ENCODE measurements at regions not wholly inside any gene's neighbourhood (a gene's known extent, or its start where the extent isn't known, plus 50 kb on each side); places are given as distances from the start of the nearest gene placed in this dataset.
A peak's percentile ranks its signal among the peaks of the same experiment; 100 is the strongest.

DNA sequence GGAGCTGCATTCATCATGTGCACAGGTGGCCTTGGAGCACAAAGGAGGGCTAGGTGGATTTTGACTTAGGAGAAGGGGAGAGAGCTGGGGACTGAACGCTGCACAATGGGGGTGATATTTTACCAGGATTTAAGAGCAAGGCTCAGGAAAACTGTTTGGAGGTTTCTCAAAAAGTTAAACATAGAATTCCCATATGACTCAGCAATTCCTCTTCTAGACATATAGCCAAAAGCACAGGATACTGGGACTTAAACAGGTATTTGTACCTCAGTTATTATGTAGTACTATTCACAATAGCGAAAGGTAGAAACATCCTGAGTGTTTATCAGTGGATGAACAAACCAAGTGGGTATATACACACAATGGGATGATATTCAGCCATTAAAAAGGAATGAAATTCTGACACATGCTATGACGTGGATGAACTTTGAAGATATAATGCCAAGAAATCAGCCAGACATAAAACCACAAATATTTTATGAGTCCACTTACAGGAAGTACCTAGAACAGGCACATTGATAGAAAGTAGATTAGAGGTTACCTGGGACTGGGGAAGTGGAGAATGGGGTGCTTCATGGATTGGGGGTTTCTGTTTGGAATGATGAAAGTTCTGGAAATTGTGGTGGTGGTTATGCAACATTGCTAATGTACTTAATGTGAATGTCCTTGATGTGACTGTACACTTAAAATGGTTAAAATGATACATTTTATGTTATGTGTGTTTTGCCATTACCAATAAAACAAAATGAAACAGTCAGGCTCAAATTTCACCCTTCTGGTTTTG, 216.9 kb downstream of the HAUS1 start:
- no peak for DNase-seq (ENCODE audit: low read depth)

DNA sequence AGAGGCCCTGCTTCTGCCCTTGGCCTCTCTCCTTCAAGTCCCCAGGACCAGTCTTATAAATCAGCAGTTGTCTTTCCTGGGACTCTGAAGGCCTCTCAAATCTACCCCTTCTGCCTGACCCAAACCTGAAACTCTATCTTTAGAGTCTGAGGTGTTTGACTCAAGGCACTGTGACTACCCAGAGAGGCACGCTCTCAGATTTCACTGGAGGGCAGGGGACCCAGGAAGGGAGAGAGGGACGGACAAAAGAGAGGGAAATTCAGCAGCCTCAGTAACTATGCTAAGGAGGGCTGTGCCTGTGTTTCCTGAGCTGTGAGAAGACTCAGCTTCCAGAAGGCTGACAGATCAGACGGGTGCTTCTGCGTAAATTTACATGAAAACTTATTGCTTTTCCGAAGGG, 217.8 kb downstream of the HAUS1 start:
- no peak for DNase-seq (ENCODE audit: low read depth)

DNA sequence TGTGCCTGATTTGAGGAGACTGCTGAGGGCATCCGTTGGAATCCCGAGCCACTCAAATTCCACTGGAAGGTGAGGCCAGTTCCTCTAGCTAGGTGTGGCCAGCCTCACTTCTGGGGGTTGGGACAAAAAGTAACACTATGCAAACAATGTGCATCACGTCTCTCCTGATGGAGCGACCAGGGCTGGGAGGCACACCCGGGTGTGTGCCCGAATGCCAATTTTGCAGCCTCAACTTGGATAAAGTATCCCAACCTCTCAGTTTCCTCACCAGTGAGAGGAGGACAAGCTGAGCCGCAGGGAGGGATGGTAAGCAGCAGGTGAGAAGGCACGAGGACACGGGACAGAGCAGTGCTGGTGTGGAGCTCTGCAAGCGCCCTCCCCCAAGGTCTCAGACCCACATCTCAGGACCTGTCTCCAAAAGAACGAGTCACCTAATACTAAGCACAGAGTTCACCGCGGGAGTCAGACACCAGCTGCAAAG, 218.3 kb downstream of the HAUS1 start:
- DNase-seq (ENCODE audit: low read depth), result no peak

- no peak for DNase-seq (ENCODE audit: low read depth)
Observed at GRCh38 chr18:46322941-46323340, 218.8 kb downstream of the HAUS1 start.

GRCh38 chr18:46324087-46324955, 220.1 kb downstream of the HAUS1 start:
- peak; percentile 31 for DNase-seq (ENCODE audit: low read depth)

DNA sequence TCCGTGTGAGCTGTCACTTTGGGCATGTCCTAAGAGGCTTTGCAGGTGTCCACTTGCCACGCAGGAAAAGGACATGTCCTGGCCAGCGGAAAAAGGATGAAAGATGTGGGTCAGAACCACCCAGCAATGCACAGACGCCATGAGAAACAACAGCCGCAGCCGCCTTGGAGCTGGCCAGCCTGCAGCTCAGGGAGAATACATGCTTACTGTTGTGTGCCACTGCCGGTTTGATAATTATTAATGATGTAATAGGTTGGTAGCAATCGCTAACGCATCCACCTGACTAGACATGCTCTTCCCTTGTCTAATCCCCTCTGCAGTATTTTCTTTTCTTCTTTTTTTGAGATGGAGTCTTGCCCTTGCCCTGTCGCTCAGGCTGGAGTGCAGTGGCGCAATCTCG, 221.7 kb downstream of the HAUS1 start:
- no peak for DNase-seq (ENCODE audit: low read depth)

GRCh38 chr18:46329736-46330246, 225.6 kb downstream of the HAUS1 start:
- no peak for DNase-seq (ENCODE audit: low read depth)

DNA sequence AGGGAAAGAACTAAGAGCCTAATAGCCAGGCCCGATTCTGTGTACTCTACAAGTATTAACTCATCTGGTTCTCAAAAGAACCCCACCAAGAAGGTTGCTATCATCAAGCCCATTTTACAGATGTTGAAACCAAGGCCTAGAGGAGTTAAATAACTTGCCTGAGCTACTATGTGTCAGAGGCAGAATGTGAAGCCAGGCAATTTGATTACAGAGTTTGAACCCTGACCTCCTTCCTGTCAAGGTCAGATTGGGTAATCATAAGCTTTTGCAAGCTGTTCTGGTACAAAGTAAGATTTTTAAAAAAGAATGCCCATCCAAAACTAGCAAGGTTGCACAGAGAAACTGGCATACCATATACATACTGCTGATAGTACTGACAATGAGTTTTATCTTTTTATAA, 227.1 kb downstream of the HAUS1 start:
- no peak for DNase-seq (ENCODE audit: low read depth)

DNA sequence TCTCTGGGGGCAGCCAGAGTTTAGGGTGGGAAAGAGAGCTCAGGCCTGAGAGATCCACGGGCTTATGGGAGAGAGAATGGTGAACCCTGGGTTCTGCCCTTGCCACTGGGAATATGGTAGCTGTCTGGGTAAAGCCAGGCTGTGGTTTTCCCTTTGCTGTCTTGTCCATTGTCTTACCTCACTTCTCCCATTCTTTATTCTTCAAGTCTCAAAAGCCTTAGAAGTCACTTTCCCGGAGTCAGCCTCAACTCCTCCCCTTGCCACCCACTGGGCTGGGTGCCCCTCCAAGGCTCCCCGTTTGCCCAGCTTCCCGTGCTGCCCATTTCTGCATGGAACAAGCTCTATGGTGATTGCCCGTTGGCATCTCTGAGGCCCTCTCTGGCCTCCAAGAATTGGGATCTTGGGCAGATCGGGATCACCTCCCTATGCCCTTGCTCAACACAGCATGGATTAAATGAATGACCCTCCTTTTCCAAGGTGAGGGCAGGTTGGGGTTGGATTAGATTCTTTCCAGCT, 228.2 kb downstream of the HAUS1 start:
- no peak for DNase-seq (ENCODE audit: low read depth)

DNA sequence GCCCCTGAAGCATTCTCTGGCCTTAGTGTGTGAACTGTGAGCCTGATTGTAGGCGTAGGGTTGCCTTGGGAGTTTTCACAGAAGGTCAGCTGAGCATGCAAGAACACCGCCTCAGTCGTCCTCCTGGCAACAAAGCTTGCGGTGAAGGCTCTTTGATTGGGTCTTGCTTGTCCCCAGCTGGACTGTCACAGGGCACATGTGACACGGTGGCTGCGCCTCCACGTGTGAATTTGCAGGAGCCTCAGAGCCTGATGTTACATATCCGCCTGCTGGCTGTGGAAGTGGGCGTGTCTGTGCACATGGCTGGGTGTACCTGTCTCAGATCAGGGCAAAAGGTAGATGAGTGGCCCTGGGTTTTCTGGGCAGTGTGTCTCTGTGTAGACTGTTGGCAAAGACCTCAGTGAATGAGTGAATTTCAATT, 228.7 kb downstream of the HAUS1 start:
- DNase-seq (ENCODE audit: low read depth), result no peak

DNA sequence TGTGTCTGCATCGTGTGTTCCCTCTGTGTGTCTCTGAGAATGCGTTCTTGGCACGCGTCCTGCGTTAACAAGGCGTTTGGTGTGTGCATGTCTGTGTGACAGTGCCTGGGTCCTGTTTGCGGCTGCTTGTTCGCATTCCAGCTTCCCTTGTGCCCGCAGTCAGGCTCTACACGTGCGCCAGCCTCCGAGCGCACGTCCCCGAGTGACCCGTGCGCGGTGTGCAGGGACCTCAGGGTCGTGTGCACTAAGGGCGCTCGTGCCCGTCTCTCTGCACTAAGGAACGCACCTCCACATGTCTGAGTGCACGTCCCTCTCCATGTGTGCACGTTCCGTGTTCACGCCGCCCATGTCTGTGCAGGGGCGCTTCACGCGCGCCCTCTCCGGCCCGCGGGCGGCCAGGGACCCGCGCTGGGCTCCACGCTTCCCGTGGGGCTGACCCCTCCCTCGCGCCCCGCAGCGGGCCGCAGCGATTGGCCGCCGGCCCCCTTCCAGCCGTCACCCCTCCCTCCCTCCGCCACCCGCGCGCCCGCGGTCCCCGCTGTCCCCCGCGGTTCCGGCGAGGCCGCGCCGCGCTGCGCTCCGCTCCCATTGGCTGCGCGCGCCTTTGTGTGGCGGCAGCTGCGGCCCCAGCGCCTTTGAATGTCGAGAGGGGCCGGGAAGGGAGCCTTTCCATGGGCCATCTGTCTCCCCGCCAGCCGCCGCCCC, 229.4 kb downstream of the HAUS1 start:
- DNase-seq (ENCODE audit: low read depth), result no peak

GRCh38 chr18:46334868-46335281, 230.7 kb downstream of the HAUS1 start:
- no peak for DNase-seq (ENCODE audit: low read depth)

GRCh38 chr18:46335534-46336101, 231.4 kb downstream of the HAUS1 start:
- no peak for DNase-seq (ENCODE audit: low read depth)

- no peak for DNase-seq (ENCODE audit: low read depth)
Observed at GRCh38 chr18:46336278-46337111, 232.3 kb downstream of the HAUS1 start.

DNA sequence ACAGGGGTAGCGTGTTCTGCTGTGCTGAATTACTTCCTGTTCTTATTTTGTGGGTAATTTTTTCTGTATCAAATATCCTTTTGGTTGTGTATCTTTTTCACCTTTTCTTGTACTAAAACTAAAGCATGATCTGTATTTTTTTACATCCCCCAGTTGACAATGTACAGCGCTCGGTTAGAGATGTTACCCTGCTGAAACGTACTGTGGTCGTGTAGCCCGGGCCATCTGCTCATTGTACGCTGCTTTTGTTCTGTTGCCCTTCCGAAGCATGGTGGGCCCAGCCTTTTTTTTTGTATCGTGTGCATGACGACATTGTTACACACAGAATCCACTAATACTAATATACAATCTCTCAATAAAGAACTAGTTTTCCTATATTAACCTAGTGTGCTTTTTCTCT, 233.1 kb downstream of the HAUS1 start:
- no peak for DNase-seq (ENCODE audit: low read depth)

DNA sequence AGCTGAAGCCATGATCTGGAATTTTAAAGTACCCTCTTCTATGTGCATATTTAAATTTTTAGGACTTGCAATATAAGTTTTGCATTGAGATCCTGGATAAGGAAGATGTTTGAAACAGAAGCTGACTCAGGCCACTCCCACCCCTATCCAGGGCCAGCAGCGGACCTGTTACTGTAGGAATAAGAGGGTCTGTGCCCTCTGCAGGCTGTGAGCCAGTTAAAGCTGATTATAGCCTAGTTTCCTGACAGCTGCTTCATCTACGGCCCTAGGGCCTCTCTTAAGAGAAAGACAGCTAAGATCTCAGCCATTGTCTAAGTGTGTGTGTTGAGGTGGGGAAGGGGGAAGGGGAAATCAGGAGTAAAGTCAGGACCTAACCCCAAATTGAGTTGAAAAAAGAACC, 234.0 kb downstream of the HAUS1 start:
- no peak for DNase-seq (ENCODE audit: low read depth)

GRCh38 chr18:46338766-46339165, 234.6 kb downstream of the HAUS1 start:
- no peak for DNase-seq (ENCODE audit: low read depth)

DNA sequence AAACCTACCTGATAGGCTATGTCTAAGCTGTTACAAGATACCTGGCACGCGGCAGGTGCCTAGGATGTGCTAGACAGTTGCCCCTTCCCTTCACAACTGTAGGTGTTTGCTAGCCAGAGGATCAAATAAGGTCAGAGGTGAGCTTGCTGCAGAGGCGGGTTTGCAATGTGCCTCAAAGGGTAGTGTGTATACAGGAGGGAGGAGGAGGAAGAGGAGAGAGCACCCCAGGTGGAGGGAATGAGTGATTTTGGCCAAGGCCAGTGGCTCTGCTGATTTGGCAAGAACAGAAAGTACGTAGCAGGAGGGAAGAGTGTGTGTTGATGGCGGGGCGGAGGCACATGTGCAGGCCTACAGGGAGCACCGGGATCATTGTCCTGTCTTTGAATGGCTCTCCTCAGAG, 236.5 kb downstream of the HAUS1 start:
- no peak for DNase-seq (ENCODE audit: low read depth)

DNA sequence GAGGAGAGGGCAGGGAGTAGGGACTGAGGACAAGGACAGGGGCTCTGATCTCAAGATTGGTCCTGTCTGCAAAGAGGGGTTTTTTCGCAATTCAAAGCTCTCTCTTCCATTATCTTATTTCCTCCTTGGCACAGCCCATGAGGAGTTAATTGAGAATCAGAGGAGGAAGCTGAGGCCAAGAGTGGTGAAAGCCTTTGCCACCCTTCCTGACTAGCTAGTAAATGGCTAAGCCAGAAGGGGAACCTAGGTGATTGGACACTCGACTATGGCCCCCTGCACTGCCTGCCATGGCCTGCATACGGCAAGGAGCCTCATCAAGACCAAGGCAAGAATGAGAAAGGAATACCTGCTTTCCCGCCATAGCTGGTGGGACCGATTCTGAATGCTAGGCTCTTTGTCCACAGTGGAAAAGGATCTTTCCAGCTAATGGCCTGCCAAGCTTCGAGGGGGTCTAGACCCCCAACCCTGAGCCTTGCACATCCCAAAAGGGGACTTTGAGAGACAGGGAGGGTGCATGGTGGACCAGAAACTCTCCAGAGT, 237.9 kb downstream of the HAUS1 start:
- DNase-seq (ENCODE audit: low read depth), result no peak

GRCh38 chr18:46343456-46343855, 239.3 kb downstream of the HAUS1 start:
- DNase-seq (ENCODE audit: low read depth), result no peak

All from myocyte (in vitro differentiated cells).